ENCODE measurements at regions not wholly inside any gene's neighbourhood (a gene's known extent, or its start where the extent isn't known, plus 50 kb on each side); places are given as distances from the start of the nearest gene placed in this dataset.

DNA sequence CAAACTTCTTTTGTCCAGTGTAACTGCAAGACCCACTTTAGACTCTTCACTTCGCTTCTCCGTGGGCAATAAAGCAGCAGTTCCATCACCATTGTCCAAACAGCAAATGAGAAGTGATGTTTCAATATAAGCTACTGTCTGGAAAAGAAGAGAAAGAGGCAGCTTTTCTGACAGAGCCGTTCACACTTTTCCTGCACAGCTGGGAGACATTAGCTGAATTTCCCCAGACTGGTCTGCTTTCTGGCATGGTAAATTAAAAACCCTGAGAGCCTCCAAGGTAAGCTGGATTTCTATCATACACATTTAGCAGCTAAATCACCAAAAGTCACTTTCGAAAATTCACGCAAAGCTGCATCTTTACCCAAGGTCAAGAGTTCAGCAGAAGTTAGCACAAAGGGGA lies 108.5 kb upstream of the CMC1 start:
- TF ChIP-seq ATF3 (IDR thresholded peaks at IDR 0.05), result no peak
- TF ChIP-seq SP1 (IDR thresholded peaks at IDR 0.05; ENCODE audit: low read depth), result no peak
